CD4-positive, alpha-beta T cell (primary cell): ENCODE measurements at regions not wholly inside any gene's neighbourhood (a gene's known extent, or its start where the extent isn't known, plus 50 kb on each side); places are given as distances from the start of the nearest gene placed in this dataset.

ENCODE experiments used
- ATAC-seq: fragments of 200-7000 bp; cut with Tn5 transposase; one replicate; pipeline ENCODE4 v1.10.0; 2022; ENCODE audit warnings: mild to moderate bottlenecking; ENCODE audit not compliant: poor library complexity
- CTCF ChIA-PET: fragments of 350-600 bp; sonication (Branson Sonifier 250); formaldehyde crosslinking; loops from one replicate; lab custom pipeline; 2021; ENCODE audit warnings: antibody characterized with exemption, inconsistent platforms; lab: Charles Lee
- POLR2A ChIA-PET: fragments of 350-600 bp; sonication (Branson Sonifier 250); formaldehyde crosslinking; loops from one replicate; lab custom pipeline; 2021; ENCODE audit warnings: antibody characterized with exemption, inconsistent platforms; lab: Charles Lee
- DNase-seq, 14 experiments: peaks; one replicate each; pipeline ENCODE4 v3.0.0-alpha.2; 2013 to 2020; ENCODE audit warnings: mixed read lengths in 2 of 14
- H3K27ac ChIP-seq, 2 donors: one replicate each; pipeline versions ENCODE4 v1.5.1 to v1.7.0; 2013; ENCODE audit warnings: low read length in 2 of 2, low read depth in 1 of 2, mild to moderate bottlenecking in 1 of 2
- H3K27me3 ChIP-seq, 2 experiments: 1 replicate in 1 of 2; 2 replicates in 1 of 2; pipeline versions ENCODE4 v1.6.1 to v1.7.0; 2013; ENCODE audit warnings: low read length in 2 of 2, control low read depth in 1 of 2, mild to moderate bottlenecking in 1 of 2, moderate library complexity in 1 of 2; ENCODE audit not compliant: insufficient read depth in 2 of 2, control insufficient read depth in 1 of 2
- H3K36me3 ChIP-seq: one replicate; pipeline ENCODE4 v1.6.1; 2013; ENCODE audit warnings: low read length, control low read depth; ENCODE audit not compliant: insufficient read depth
- H3K4me1 ChIP-seq: one replicate; pipeline ENCODE4 v1.6.1; 2013; ENCODE audit warnings: low read length, control low read depth; ENCODE audit not compliant: insufficient read depth
- H3K4me3 ChIP-seq: one replicate; pipeline ENCODE4 v1.5.1; 2013; ENCODE audit warnings: mild to moderate bottlenecking, low read length, moderate library complexity
- H3K9me3 ChIP-seq, 2 experiments: 1 replicate in 1 of 2; 2 replicates in 1 of 2; pipeline versions ENCODE4 v1.6.1 to v1.7.0; 2013; ENCODE audit warnings: low read length in 2 of 2, mild to moderate bottlenecking in 2 of 2, control low read depth in 1 of 2, moderate library complexity in 1 of 2; ENCODE audit not compliant: control insufficient read depth in 1 of 2, insufficient read depth in 1 of 2
- H3K27ac Mint-ChIP-seq: one replicate; pipeline ENCODE4 v1.8.0; 2020; ENCODE audit warnings: mixed read lengths
- H3K27me3 Mint-ChIP-seq: one replicate; pipeline ENCODE4 v1.8.0; 2021; ENCODE audit warnings: mixed read lengths
- H3K36me3 Mint-ChIP-seq: one replicate; pipeline ENCODE4 v1.8.0; 2021; ENCODE audit warnings: low read depth, mixed read lengths
- H3K4me1 Mint-ChIP-seq: one replicate; pipeline ENCODE4 v1.8.0; 2021; ENCODE audit warnings: low read depth, mixed read lengths
- H3K4me3 Mint-ChIP-seq: one replicate; pipeline ENCODE4 v1.8.0; 2020; ENCODE audit warnings: mild to moderate bottlenecking, mixed read lengths
- H3K9me3 Mint-ChIP-seq: one replicate; pipeline ENCODE4 v1.8.0; 2020; ENCODE audit warnings: mixed read lengths
- intact Hi-C, 2 experiments: fragments of 100-400 bp; cut with DNase I in 1 of 2; cut with micrococcal nuclease in 1 of 2; formaldehyde crosslinking; loops; one replicate each; pipeline versions ENCODE4 v1.15.1 to v1.9.0; 2023 to 2025; cut with DNase I, micrococcal nuclease
- TF ChIP-seq, protein P1 (sequence below): fragments of 200-600 bp; IDR thresholded peaks from one replicate; pipeline ENCODE4 v1.8.0; 2022; ENCODE audit warnings: antibody characterized with exemption, mild to moderate bottlenecking

GRCh38 chr3:15923640-15924405 is 126.0 kb upstream of the ANKRD28 start:
- no peaks in the 10 kb centered on the region for H3K4me1 Mint-ChIP-seq
- DNase-seq (peak in 3 of 14 experiments; percentile 7 to 31 (median 17)), ATAC-seq (peak; percentile 68)
- H3K27ac ChIP-seq: no peak overlapping the region
- POLR2A ChIA-PET: no interaction called here
- H3K27me3 Mint-ChIP-seq: no peaks in the 10 kb centered on the region
- CTCF ChIA-PET: no interaction called here
- no peak overlapping the region for H3K4me3 Mint-ChIP-seq
- no peaks in the 10 kb centered on the region for H3K36me3 ChIP-seq
- no peaks in the 10 kb centered on the region for H3K36me3 Mint-ChIP-seq
- intact Hi-C loops: no loop called here
- no peaks in the 10 kb centered on the region for H3K9me3 Mint-ChIP-seq
- TF ChIP-seq, protein P1, sequence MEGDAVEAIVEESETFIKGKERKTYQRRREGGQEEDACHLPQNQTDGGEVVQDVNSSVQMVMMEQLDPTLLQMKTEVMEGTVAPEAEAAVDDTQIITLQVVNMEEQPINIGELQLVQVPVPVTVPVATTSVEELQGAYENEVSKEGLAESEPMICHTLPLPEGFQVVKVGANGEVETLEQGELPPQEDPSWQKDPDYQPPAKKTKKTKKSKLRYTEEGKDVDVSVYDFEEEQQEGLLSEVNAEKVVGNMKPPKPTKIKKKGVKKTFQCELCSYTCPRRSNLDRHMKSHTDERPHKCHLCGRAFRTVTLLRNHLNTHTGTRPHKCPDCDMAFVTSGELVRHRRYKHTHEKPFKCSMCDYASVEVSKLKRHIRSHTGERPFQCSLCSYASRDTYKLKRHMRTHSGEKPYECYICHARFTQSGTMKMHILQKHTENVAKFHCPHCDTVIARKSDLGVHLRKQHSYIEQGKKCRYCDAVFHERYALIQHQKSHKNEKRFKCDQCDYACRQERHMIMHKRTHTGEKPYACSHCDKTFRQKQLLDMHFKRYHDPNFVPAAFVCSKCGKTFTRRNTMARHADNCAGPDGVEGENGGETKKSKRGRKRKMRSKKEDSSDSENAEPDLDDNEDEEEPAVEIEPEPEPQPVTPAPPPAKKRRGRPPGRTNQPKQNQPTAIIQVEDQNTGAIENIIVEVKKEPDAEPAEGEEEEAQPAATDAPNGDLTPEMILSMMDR: no peak
- no peak overlapping the region for H3K27ac Mint-ChIP-seq
- no peaks in the 10 kb centered on the region for H3K27me3 ChIP-seq
- H3K4me1 ChIP-seq: no peaks in the 10 kb centered on the region
- H3K4me3 ChIP-seq: no peak overlapping the region
- no peaks in the 10 kb centered on the region for H3K9me3 ChIP-seq

GRCh38 chr3:15924914-15925313 is 127.1 kb upstream of the ANKRD28 start:
- intact Hi-C loops: no loop called here
- Histone ChIP-seq H3K36me3 (no peaks in the 10 kb centered on the region), H3K27me3 (no peaks in the 10 kb centered on the region), H3K4me1 (no peaks in the 10 kb centered on the region), H3K9me3 (no peaks in the 10 kb centered on the region), H3K27ac (no peak overlapping the region), H3K4me3 (no peak overlapping the region)
- Mint-ChIP-seq H3K27ac (no peak overlapping the region), H3K4me1 (no peaks in the 10 kb centered on the region), H3K4me3 (no peak overlapping the region), H3K9me3 (no peaks in the 10 kb centered on the region), H3K36me3 (no peaks in the 10 kb centered on the region), H3K27me3 (no peaks in the 10 kb centered on the region)
- DNase-seq (no peak), ATAC-seq (no peak)
- ChIA-PET POLR2A (no interaction called here), CTCF (no interaction called here)
- TF ChIP-seq, protein P1: no peak

DNA sequence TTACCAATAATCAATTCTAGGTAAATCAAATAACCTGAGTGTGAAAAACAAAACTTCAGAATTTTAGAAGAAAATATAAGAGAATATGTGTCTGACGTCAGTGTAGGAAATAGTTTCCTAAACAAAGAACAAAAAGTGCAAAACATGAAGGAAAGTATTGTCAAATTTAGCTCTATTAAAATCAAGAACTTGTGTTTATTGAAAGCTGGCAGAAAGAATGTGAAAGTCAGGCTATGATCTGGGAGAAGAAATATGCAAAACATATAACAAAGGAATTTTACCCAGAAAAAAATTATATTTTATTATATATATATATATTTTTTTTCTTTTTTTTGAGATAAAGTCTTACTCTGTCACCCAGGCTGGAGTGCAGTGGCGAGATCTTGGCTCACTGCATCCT is 129.1 kb upstream of the ANKRD28 start:
- no peak overlapping the region for H3K27ac ChIP-seq
- no peaks in the 10 kb centered on the region for H3K36me3 Mint-ChIP-seq
- intact Hi-C loops: no loop called here
- H3K9me3 ChIP-seq: no peaks in the 10 kb centered on the region
- no peaks in the 10 kb centered on the region for H3K4me1 ChIP-seq
- no peak overlapping the region for H3K4me3 Mint-ChIP-seq
- ChIA-PET POLR2A (no interaction called here), CTCF (no interaction called here)
- TF ChIP-seq, protein P1: no peak
- H3K27me3 ChIP-seq: no peaks in the 10 kb centered on the region
- H3K4me1 Mint-ChIP-seq: no peaks in the 10 kb centered on the region
- no peak overlapping the region for H3K4me3 ChIP-seq
- H3K27me3 Mint-ChIP-seq: no peaks in the 10 kb centered on the region
- no peak overlapping the region for H3K27ac Mint-ChIP-seq
- ATAC-seq (no peak), DNase-seq (no peak)
- no peaks in the 10 kb centered on the region for H3K9me3 Mint-ChIP-seq
- no peaks in the 10 kb centered on the region for H3K36me3 ChIP-seq
